ENCODE measurements at regions not wholly inside any gene's neighbourhood (a gene's known extent, or its start where the extent isn't known, plus 50 kb on each side); places are given as distances from the start of the nearest gene placed in this dataset.

- no peak overlapping the region for H3K4me3 Mint-ChIP-seq (ENCODE audit: unreplicated experiment)
- no peak overlapping the region for H3K9ac ChIP-seq (ENCODE audit: low read length)
- H3K27me3 Mint-ChIP-seq (ENCODE audit: low read depth, unreplicated experiment): no peaks in the 10 kb centered on the region
- H3K36me3 ChIP-seq (ENCODE audit: insufficient read depth, low read length): no peaks in the 10 kb centered on the region
- no peaks in the 10 kb centered on the region for H3K27me3 ChIP-seq (ENCODE audit: insufficient read depth, low read length)
- no peaks in the 10 kb centered on the region for H3K9me3 ChIP-seq (ENCODE audit: insufficient read depth, low read depth, low read length)
- no peaks in the 10 kb centered on the region for H4K20me1 ChIP-seq (ENCODE audit: insufficient read depth, low read length)
- FAIRE-seq (no peak), DNase-seq (ENCODE audit: low read depth) (no peak)
- H3K36me3 Mint-ChIP-seq (ENCODE audit: low read depth, unreplicated experiment): no peaks in the 10 kb centered on the region
- no peaks in the 10 kb centered on the region for H3K79me2 ChIP-seq (ENCODE audit: insufficient read depth, low read length)
- no peaks in the 10 kb centered on the region for H3K4me1 ChIP-seq (ENCODE audit: insufficient read depth, low read length)
- TF ChIP-seq CTCF (IDR thresholded peaks at IDR 0.05; ENCODE audit: insufficient read depth, low read depth, low read length): no peak
- no peak for TF ChIP-seq EZH2 (IDR thresholded peaks at IDR 0.05; ENCODE audit: insufficient read depth, low read length)
- no peak overlapping the region for H3K4me3 ChIP-seq (ENCODE audit: insufficient read depth, low read depth, low read length)
- H3K27ac Mint-ChIP-seq (ENCODE audit: unreplicated experiment): no peak overlapping the region
- no peak overlapping the region for H2AFZ ChIP-seq (ENCODE audit: low read depth, low read length)
- no peaks in the 10 kb centered on the region for H3K4me1 Mint-ChIP-seq (ENCODE audit: low read depth, unreplicated experiment)
- no peak overlapping the region for H3K4me2 ChIP-seq (ENCODE audit: low read length)
- no peaks in the 10 kb centered on the region for H3K9me3 Mint-ChIP-seq (ENCODE audit: unreplicated experiment)
- no peak overlapping the region for H3K27ac ChIP-seq (ENCODE audit: low read depth, low read length)
Observed at GRCh38 chr6:98593676-98594075, 240.7 kb upstream of the POU3F2 start.

- H3K36me3 ChIP-seq (ENCODE audit: insufficient read depth, low read length): no peaks in the 10 kb centered on the region
- FAIRE-seq (no peak), DNase-seq (ENCODE audit: low read depth) (no peak)
- no peaks in the 10 kb centered on the region for H4K20me1 ChIP-seq (ENCODE audit: insufficient read depth, low read length)
- no peak overlapping the region for H3K9ac ChIP-seq (ENCODE audit: low read length)
- no peaks in the 10 kb centered on the region for H3K9me3 ChIP-seq (ENCODE audit: insufficient read depth, low read depth, low read length)
- no peaks in the 10 kb centered on the region for H3K4me1 ChIP-seq (ENCODE audit: insufficient read depth, low read length)
- H3K4me2 ChIP-seq (ENCODE audit: low read length): no peak overlapping the region
- Mint-ChIP-seq H3K27ac (ENCODE audit: unreplicated experiment) (no peak overlapping the region), H3K4me3 (ENCODE audit: unreplicated experiment) (no peak overlapping the region), H3K9me3 (ENCODE audit: unreplicated experiment) (no peaks in the 10 kb centered on the region), H3K27me3 (ENCODE audit: low read depth, unreplicated experiment) (no peaks in the 10 kb centered on the region), H3K36me3 (ENCODE audit: low read depth, unreplicated experiment) (no peaks in the 10 kb centered on the region), H3K4me1 (ENCODE audit: low read depth, unreplicated experiment) (no peaks in the 10 kb centered on the region)
- TF ChIP-seq EZH2 (IDR thresholded peaks at IDR 0.05; ENCODE audit: insufficient read depth, low read length) (no peak), CTCF (IDR thresholded peaks at IDR 0.05; ENCODE audit: insufficient read depth, low read depth, low read length) (no peak)
- no peak overlapping the region for H2AFZ ChIP-seq (ENCODE audit: low read depth, low read length)
- H3K4me3 ChIP-seq (ENCODE audit: insufficient read depth, low read depth, low read length): no peak overlapping the region
- no peaks in the 10 kb centered on the region for H3K27me3 ChIP-seq (ENCODE audit: insufficient read depth, low read length)
- H3K27ac ChIP-seq (ENCODE audit: low read depth, low read length): no peak overlapping the region
- no peaks in the 10 kb centered on the region for H3K79me2 ChIP-seq (ENCODE audit: insufficient read depth, low read length)
Observed at GRCh38 chr6:98601716-98602115, 232.7 kb upstream of the POU3F2 start.

- no peak overlapping the region for H3K4me3 Mint-ChIP-seq (ENCODE audit: unreplicated experiment)
- Histone ChIP-seq H4K20me1 (ENCODE audit: insufficient read depth, low read length) (no peaks in the 10 kb centered on the region), H3K4me2 (ENCODE audit: low read length) (no peak overlapping the region), H3K4me1 (ENCODE audit: insufficient read depth, low read length) (no peaks in the 10 kb centered on the region), H2AFZ (ENCODE audit: low read depth, low read length) (no peak overlapping the region), H3K27me3 (ENCODE audit: insufficient read depth, low read length) (no peaks in the 10 kb centered on the region), H3K27ac (ENCODE audit: low read depth, low read length) (no peak overlapping the region), H3K79me2 (ENCODE audit: insufficient read depth, low read length) (no peaks in the 10 kb centered on the region), H3K36me3 (ENCODE audit: insufficient read depth, low read length) (no peaks in the 10 kb centered on the region), H3K9me3 (ENCODE audit: insufficient read depth, low read depth, low read length) (no peaks in the 10 kb centered on the region), H3K9ac (ENCODE audit: low read length) (no peak overlapping the region), H3K4me3 (ENCODE audit: insufficient read depth, low read depth, low read length) (no peak overlapping the region)
- no peak for FAIRE-seq
- no peaks in the 10 kb centered on the region for H3K27me3 Mint-ChIP-seq (ENCODE audit: low read depth, unreplicated experiment)
- no peaks in the 10 kb centered on the region for H3K9me3 Mint-ChIP-seq (ENCODE audit: unreplicated experiment)
- TF ChIP-seq CTCF (IDR thresholded peaks at IDR 0.05; ENCODE audit: insufficient read depth, low read depth, low read length): no peak
- TF ChIP-seq EZH2 (IDR thresholded peaks at IDR 0.05; ENCODE audit: insufficient read depth, low read length): no peak
- no peaks in the 10 kb centered on the region for H3K36me3 Mint-ChIP-seq (ENCODE audit: low read depth, unreplicated experiment)
- no peak overlapping the region for H3K27ac Mint-ChIP-seq (ENCODE audit: unreplicated experiment)
- DNase-seq (ENCODE audit: low read depth): no peak
- no peaks in the 10 kb centered on the region for H3K4me1 Mint-ChIP-seq (ENCODE audit: low read depth, unreplicated experiment)
Observed at GRCh38 chr6:98605705-98606104, 228.7 kb upstream of the POU3F2 start.
